ENCODE measurements at regions not wholly inside any gene's neighbourhood (a gene's known extent, or its start where the extent isn't known, plus 50 kb on each side); places are given as distances from the start of the nearest gene placed in this dataset.

DNA sequence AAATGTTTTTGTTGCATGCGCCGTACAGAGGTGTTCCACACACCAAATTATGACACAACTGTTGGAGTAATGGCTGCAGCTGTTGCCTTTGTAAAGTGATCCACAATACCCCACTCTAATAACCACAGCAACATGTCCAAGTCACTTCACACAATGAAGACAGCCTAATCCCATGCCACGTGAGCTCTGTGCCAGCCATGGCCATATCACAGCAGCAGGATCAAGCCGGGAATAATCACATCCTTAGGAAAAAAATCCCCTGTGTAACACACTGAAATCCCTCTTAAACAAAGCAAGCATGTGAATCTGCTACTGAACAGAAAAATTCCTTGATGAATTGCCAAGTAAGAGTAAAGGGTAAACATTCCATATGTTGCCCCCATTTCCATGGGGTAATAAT, 179.5 kb upstream of the PARD3B start:
- TF ChIP-seq POLR2AphosphoS5 (IDR thresholded peaks at IDR 0.05; ENCODE audit: borderline replicate concordance, low read depth, low read length) (no peak), EZH2 (IDR thresholded peaks at IDR 0.05) (no peak)
